Calu3 (cell line): ENCODE measurements at regions not wholly inside any gene's neighbourhood (a gene's known extent, or its start where the extent isn't known, plus 50 kb on each side); places are given as distances from the start of the nearest gene placed in this dataset.
"Not testable (repeated sequence)": the region's sequence is repeated elsewhere in the genome, so short reads cannot be mapped to it uniquely, and the experiment has no call there.

Source experiments
- BruUV-seq: library from RNA; stranded (reverse); fragments of 400-500 nt; replicated peaks from 2 replicates; lab custom pipeline; 2021; lab: Mats Ljungman, UMichigan
- CTCF ChIA-PET: fragments of 300-600 bp; sonication (Branson Sonifier 250); formaldehyde crosslinking; loops from one replicate; lab custom pipeline; 2022; ENCODE audit warnings: antibody characterized with exemption; lab: Charles Lee
- DNase-seq: peaks from one replicate; pipeline ENCODE4 v3.0.0; 2022
- H3K27ac Mint-ChIP-seq: one replicate; pipeline ENCODE4 v1.8.0; 2022; ENCODE audit warnings: mixed read lengths; ENCODE audit not compliant: unreplicated experiment
- H3K27me3 Mint-ChIP-seq: one replicate; pipeline ENCODE4 v1.8.0; 2022; ENCODE audit warnings: mixed read lengths; ENCODE audit not compliant: unreplicated experiment
- H3K36me3 Mint-ChIP-seq: one replicate; pipeline ENCODE4 v1.8.0; 2022; ENCODE audit warnings: mild to moderate bottlenecking, moderate library complexity, mixed read lengths; ENCODE audit not compliant: insufficient read depth, unreplicated experiment
- H3K4me1 Mint-ChIP-seq: one replicate; pipeline ENCODE4 v1.8.0; 2022; ENCODE audit warnings: mild to moderate bottlenecking, low read depth, mixed read lengths; ENCODE audit not compliant: unreplicated experiment
- H3K4me3 Mint-ChIP-seq: one replicate; pipeline ENCODE4 v1.8.0; 2022; ENCODE audit warnings: mild to moderate bottlenecking, low read depth, moderate library complexity, mixed read lengths; ENCODE audit not compliant: unreplicated experiment
- H3K9me3 Mint-ChIP-seq: one replicate; pipeline ENCODE4 v1.8.0; 2022; ENCODE audit warnings: low read depth, mixed read lengths; ENCODE audit not compliant: unreplicated experiment
- intact Hi-C: fragments of 100-400 bp; cut with micrococcal nuclease; formaldehyde crosslinking; loops from one replicate; pipeline ENCODE4 v1.10.0; 2022; ENCODE audit not compliant: unreplicated experiment
- TF ChIP-seq, protein P1 (sequence below): fragments of 200-600 bp; IDR thresholded peaks from one replicate; pipeline ENCODE4 v1.8.0; 2022; ENCODE audit warnings: antibody characterized with exemption; ENCODE audit not compliant: unreplicated experiment

DNA sequence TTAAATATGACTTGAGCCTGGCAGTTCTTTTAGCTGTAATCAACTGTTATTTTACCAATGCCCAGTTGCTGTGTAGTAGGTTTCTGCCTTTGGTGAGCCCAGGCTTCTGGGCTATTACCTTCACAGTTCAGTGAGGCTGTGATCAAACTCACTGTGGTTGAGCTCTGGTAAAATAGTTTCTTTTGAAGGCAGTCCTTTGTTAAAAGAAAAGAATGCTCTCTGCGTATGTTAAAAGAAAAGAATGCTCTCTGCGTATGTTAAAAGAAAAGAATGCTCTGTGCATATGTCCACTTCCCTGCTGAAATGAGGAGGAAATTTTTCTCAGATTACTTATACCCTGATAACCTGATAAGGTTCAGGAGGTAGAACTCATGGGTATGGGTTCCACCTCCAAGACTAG, 244.3 kb downstream of the RNF144A start:
- H3K9me3 Mint-ChIP-seq, result no peaks in the 10 kb centered on the region
- H3K4me1 Mint-ChIP-seq, result no peaks in the 10 kb centered on the region
- DNase-seq, result no peak
- CTCF ChIA-PET, result no interaction called here
- H3K27ac Mint-ChIP-seq, result no peak overlapping the region
- H3K36me3 Mint-ChIP-seq, result no peaks in the 10 kb centered on the region
- intact Hi-C loops, result no loop called here
- no peaks in the 10 kb centered on the region for H3K27me3 Mint-ChIP-seq
- BruUV-seq, result no TSS peak
- no peak overlapping the region for H3K4me3 Mint-ChIP-seq
- TF ChIP-seq, protein P1, sequence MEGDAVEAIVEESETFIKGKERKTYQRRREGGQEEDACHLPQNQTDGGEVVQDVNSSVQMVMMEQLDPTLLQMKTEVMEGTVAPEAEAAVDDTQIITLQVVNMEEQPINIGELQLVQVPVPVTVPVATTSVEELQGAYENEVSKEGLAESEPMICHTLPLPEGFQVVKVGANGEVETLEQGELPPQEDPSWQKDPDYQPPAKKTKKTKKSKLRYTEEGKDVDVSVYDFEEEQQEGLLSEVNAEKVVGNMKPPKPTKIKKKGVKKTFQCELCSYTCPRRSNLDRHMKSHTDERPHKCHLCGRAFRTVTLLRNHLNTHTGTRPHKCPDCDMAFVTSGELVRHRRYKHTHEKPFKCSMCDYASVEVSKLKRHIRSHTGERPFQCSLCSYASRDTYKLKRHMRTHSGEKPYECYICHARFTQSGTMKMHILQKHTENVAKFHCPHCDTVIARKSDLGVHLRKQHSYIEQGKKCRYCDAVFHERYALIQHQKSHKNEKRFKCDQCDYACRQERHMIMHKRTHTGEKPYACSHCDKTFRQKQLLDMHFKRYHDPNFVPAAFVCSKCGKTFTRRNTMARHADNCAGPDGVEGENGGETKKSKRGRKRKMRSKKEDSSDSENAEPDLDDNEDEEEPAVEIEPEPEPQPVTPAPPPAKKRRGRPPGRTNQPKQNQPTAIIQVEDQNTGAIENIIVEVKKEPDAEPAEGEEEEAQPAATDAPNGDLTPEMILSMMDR, result no peak

- TF ChIP-seq, protein P1, result no peak
- intact Hi-C loops, result no loop called here
- no peak overlapping the region for H3K4me3 Mint-ChIP-seq
- CTCF ChIA-PET, result no interaction called here
- no TSS peak for BruUV-seq
- no peaks in the 10 kb centered on the region for H3K36me3 Mint-ChIP-seq
- no peak for DNase-seq
- no peak overlapping the region for H3K27ac Mint-ChIP-seq
- H3K27me3 Mint-ChIP-seq, result peaks cover 24% of the 10 kb centered on the region
- H3K9me3 Mint-ChIP-seq, result no peaks in the 10 kb centered on the region
- H3K4me1 Mint-ChIP-seq, result no peaks in the 10 kb centered on the region
Measured at GRCh38 chr2:7165736-7166135, 248.5 kb downstream of the RNF144A start.

- H3K9me3 Mint-ChIP-seq, result no peaks in the 10 kb centered on the region
- H3K4me3 Mint-ChIP-seq, result no peak overlapping the region
- no peaks in the 10 kb centered on the region for H3K36me3 Mint-ChIP-seq
- intact Hi-C loops, result no loop called here
- TF ChIP-seq, protein P1, result no peak
- H3K27me3 Mint-ChIP-seq, result peaks cover 46% of the 10 kb centered on the region
- BruUV-seq, result no TSS peak
- H3K4me1 Mint-ChIP-seq, result no peaks in the 10 kb centered on the region
- DNase-seq, result no peak
- CTCF ChIA-PET, result no interaction called here
- H3K27ac Mint-ChIP-seq, result no peak overlapping the region
Measured at GRCh38 chr2:7167801-7168411, 250.7 kb downstream of the RNF144A start.

DNA sequence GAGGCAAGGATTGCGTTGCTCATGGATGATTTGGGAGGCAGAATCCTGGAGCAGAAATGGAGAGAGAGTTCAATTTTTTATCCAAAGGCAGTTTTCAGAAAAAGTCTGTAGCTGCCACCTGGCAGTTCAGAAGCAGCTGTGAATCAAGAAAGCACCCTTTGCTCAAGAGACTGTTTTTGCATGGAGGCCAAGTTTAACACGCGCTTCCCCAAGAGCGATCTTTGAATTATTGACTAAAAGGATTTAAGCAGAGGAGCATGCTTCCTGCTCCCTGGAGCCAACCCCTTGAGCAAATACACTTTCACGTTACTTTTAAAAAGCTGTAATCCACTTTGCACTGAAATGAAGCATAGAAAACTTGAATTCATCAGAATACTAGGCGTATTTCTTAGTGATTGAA, 252.4 kb downstream of the RNF144A start:
- no peak overlapping the region for H3K27ac Mint-ChIP-seq
- TF ChIP-seq, protein P1, result no peak
- peaks cover 47% of the 10 kb centered on the region for H3K27me3 Mint-ChIP-seq
- H3K9me3 Mint-ChIP-seq, result no peaks in the 10 kb centered on the region
- no peaks in the 10 kb centered on the region for H3K36me3 Mint-ChIP-seq
- no peak for DNase-seq
- no peak overlapping the region for H3K4me3 Mint-ChIP-seq
- BruUV-seq, result no TSS peak
- CTCF ChIA-PET, result no interaction called here
- intact Hi-C loops, result no loop called here
- no peaks in the 10 kb centered on the region for H3K4me1 Mint-ChIP-seq

GRCh38 chr2:7178996-7179395, 261.8 kb downstream of the RNF144A start:
- H3K4me1 Mint-ChIP-seq, result peaks cover 12% of the 10 kb centered on the region
- intact Hi-C loops, H3K36me3 Mint-ChIP-seq, H3K9me3 Mint-ChIP-seq, H3K27ac Mint-ChIP-seq, H3K27me3 Mint-ChIP-seq, H3K4me3 Mint-ChIP-seq, CTCF ChIA-PET, BruUV-seq, DNase-seq: not testable (repeated sequence)
